GM23338 (cell line): ENCODE measurements at regions not wholly inside any gene's neighbourhood (a gene's known extent, or its start where the extent isn't known, plus 50 kb on each side); places are given as distances from the start of the nearest gene placed in this dataset.
A peak's percentile ranks its signal among the peaks of the same experiment; 100 is the strongest.

Experiments used
- CREB1 ChIP-seq: fragments of 250-450 bp; sonication (Bioruptor Pico); IDR thresholded peaks from 2 replicates; pipeline ENCODE4 v1.5.0; 2020; ENCODE audit warnings: low read depth, mild to moderate bottlenecking, moderate library complexity
- EZH2 ChIP-seq: fragments of 200-600 bp; sonication (generic); IDR thresholded peaks from one replicate; pipeline ENCODE4 v1.8.0; 2017; ENCODE audit warnings: antibody characterized with exemption, mild to moderate bottlenecking, low read depth; ENCODE audit not compliant: unreplicated experiment
- EZH2phosphoT487 ChIP-seq: fragments of 200-600 bp; sonication (generic); IDR thresholded peaks from one replicate; pipeline ENCODE4 v1.8.1; 2018; ENCODE audit warnings: antibody characterized with exemption; ENCODE audit not compliant: unreplicated experiment
- JUNB ChIP-seq: IDR thresholded peaks from one replicate; pipeline ENCODE4 v1.6.1; 2016; ENCODE audit warnings: antibody characterized with exemption; ENCODE audit not compliant: unreplicated experiment
- NANOG ChIP-seq: IDR thresholded peaks from 2 replicates; pipeline ENCODE4 v1.6.1; 2016; ENCODE audit warnings: antibody characterized with exemption, borderline replicate concordance
- POLR2AphosphoS5 ChIP-seq: IDR thresholded peaks from 2 replicates; pipeline ENCODE4 v1.6.1; 2016; ENCODE audit warnings: antibody characterized with exemption, low read depth
- ZNF114 ChIP-seq: fragments of 250-450 bp; sonication (Bioruptor Pico); IDR thresholded peaks from 2 replicates; pipeline ENCODE4 v1.5.0; 2020; ENCODE audit warnings: mild to moderate bottlenecking, moderate library complexity
- ZNF331 ChIP-seq: fragments of 250-450 bp; sonication (Bioruptor Pico); IDR thresholded peaks from 2 replicates; pipeline ENCODE4 v1.5.0; 2020; ENCODE audit warnings: low read depth, mild to moderate bottlenecking, moderate library complexity
- TF ChIP-seq, protein P1 (sequence below), 2 experiments: fragments of 200-600 bp in 1 of 2; sonication (generic) in 1 of 2; conservative IDR thresholded peaks; 2 replicates each; pipeline versions ENCODE4 v1.5.1 to v1.6.1; 2016 to 2017; ENCODE audit warnings: antibody characterized with exemption in 2 of 2, low read depth in 2 of 2, mild to moderate bottlenecking in 2 of 2, moderate library complexity in 1 of 2
- TF ChIP-seq, protein P2 (sequence below): IDR thresholded peaks from 2 replicates; pipeline ENCODE4 v1.6.1; 2016; ENCODE audit warnings: antibody characterized with exemption
- TF ChIP-seq, protein P3 (sequence below): IDR thresholded peaks from one replicate; pipeline ENCODE4 v1.6.1; 2018; ENCODE audit warnings: antibody characterized with exemption; ENCODE audit not compliant: unreplicated experiment

DNA sequence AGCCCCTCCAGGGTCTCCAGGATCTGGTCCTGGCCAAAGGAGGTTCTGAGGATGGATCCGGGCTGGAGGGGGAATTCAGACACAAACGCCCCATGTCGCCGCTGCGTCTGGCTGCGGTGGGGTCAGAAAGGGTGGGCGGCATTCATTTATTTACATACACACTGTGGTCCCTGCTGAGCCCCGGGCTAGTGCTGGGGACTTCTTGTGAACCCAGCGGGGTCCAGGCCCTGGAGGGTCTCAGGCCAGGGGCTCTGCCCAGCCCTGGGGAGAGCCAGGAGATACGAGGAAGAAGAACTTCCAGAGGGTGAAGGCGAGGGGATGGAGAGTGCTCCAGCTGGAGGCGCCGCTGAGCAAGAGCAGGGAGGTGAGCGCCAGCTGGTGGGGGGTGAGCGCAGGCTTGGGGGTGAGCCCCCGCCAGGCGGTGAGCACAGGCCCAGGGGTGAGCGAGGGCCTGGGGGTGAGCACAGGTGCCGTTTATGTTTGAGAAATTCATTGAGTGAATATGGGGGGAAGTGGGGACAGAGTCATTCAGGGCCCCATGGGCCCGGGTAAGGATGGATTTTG lies 68.1 kb downstream of the NCOR2 start:
- no peak for TF ChIP-seq EZH2
- TF ChIP-seq, protein P1, sequence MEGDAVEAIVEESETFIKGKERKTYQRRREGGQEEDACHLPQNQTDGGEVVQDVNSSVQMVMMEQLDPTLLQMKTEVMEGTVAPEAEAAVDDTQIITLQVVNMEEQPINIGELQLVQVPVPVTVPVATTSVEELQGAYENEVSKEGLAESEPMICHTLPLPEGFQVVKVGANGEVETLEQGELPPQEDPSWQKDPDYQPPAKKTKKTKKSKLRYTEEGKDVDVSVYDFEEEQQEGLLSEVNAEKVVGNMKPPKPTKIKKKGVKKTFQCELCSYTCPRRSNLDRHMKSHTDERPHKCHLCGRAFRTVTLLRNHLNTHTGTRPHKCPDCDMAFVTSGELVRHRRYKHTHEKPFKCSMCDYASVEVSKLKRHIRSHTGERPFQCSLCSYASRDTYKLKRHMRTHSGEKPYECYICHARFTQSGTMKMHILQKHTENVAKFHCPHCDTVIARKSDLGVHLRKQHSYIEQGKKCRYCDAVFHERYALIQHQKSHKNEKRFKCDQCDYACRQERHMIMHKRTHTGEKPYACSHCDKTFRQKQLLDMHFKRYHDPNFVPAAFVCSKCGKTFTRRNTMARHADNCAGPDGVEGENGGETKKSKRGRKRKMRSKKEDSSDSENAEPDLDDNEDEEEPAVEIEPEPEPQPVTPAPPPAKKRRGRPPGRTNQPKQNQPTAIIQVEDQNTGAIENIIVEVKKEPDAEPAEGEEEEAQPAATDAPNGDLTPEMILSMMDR (conservative IDR thresholded peaks at IDR 0.05; ENCODE audit: low read depth in 2 of 2) = peak; percentile 30 to 53
- no peak for TF ChIP-seq POLR2AphosphoS5
- TF ChIP-seq, protein P2, sequence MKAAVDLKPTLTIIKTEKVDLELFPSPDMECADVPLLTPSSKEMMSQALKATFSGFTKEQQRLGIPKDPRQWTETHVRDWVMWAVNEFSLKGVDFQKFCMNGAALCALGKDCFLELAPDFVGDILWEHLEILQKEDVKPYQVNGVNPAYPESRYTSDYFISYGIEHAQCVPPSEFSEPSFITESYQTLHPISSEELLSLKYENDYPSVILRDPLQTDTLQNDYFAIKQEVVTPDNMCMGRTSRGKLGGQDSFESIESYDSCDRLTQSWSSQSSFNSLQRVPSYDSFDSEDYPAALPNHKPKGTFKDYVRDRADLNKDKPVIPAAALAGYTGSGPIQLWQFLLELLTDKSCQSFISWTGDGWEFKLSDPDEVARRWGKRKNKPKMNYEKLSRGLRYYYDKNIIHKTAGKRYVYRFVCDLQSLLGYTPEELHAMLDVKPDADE = no peak
- TF ChIP-seq, protein P3, sequence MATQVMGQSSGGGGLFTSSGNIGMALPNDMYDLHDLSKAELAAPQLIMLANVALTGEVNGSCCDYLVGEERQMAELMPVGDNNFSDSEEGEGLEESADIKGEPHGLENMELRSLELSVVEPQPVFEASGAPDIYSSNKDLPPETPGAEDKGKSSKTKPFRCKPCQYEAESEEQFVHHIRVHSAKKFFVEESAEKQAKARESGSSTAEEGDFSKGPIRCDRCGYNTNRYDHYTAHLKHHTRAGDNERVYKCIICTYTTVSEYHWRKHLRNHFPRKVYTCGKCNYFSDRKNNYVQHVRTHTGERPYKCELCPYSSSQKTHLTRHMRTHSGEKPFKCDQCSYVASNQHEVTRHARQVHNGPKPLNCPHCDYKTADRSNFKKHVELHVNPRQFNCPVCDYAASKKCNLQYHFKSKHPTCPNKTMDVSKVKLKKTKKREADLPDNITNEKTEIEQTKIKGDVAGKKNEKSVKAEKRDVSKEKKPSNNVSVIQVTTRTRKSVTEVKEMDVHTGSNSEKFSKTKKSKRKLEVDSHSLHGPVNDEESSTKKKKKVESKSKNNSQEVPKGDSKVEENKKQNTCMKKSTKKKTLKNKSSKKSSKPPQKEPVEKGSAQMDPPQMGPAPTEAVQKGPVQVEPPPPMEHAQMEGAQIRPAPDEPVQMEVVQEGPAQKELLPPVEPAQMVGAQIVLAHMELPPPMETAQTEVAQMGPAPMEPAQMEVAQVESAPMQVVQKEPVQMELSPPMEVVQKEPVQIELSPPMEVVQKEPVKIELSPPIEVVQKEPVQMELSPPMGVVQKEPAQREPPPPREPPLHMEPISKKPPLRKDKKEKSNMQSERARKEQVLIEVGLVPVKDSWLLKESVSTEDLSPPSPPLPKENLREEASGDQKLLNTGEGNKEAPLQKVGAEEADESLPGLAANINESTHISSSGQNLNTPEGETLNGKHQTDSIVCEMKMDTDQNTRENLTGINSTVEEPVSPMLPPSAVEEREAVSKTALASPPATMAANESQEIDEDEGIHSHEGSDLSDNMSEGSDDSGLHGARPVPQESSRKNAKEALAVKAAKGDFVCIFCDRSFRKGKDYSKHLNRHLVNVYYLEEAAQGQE = no peak
- TF ChIP-seq NANOG = no peak
- no peak for TF ChIP-seq JUNB
- no peak for TF ChIP-seq EZH2phosphoT487
- TF ChIP-seq CREB1 (CRISPR knock-in tag) = no peak
- no peak for TF ChIP-seq ZNF114 (CRISPR knock-in tag)
- TF ChIP-seq ZNF331 (CRISPR knock-in tag) = no peak
